Panc1 (cell line): ENCODE measurements at regions not wholly inside any gene's neighbourhood (a gene's known extent, or its start where the extent isn't known, plus 50 kb on each side); places are given as distances from the start of the nearest gene placed in this dataset.
"Not testable (repeated sequence)": the region's sequence is repeated elsewhere in the genome, so short reads cannot be mapped to it uniquely, and the experiment has no call there.

Experiments used
- CTCF ChIP-seq: fragments of 450-650 bp; IDR thresholded peaks from 2 replicates; pipeline ENCODE4 v1.5.1; 2017; ENCODE audit warnings: mild to moderate bottlenecking
- SIN3A ChIP-seq: IDR thresholded peaks from 2 replicates; pipeline ENCODE4 v1.6.1; 2012; ENCODE audit warnings: low read depth, mild to moderate bottlenecking, low read length, moderate library complexity, borderline replicate concordance; ENCODE audit not compliant: insufficient read depth
- TCF7L2 ChIP-seq: IDR thresholded peaks from 2 replicates; pipeline ENCODE4 v1.6.1; 2011; ENCODE audit warnings: mild to moderate bottlenecking, low read depth, low read length, inconsistent platforms
- TF ChIP-seq, protein P1 (sequence below), 2 experiments: IDR thresholded peaks; 2 replicates each; pipeline ENCODE4 v1.6.1; 2011 to 2012; ENCODE audit warnings: low read depth in 2 of 2, control low read depth in 1 of 2, low read length in 1 of 2, mild to moderate bottlenecking in 1 of 2, moderate library complexity in 1 of 2; ENCODE audit not compliant: insufficient read depth in 1 of 2

DNA sequence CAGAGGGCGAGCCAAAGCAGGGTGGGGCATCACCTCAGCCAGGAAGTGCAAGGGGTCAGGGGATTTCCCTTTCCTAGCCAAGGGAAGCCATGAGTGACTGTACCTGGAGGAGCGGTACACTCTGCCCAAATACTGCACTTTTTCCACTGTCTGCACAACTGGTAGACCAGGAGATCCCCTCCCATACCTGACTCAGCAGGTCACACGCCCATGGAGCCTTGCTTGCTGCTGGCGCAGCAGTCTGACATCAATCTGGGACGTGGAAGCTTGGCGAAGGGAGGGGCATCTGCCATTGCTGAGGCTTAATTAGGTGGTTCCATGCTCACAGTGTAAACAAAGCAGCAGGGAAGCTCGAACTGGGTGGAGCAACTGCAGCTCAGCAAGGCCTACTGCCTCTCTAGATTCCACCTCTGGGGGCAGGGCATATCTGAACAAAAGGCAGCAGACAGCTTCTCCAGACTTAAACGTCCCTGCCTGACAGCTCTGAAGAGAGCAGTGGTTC lies 217.7 kb downstream of the LHFPL1 start:
- not testable (repeated sequence) for TF ChIP-seq TCF7L2, CTCF, SIN3A
- TF ChIP-seq, protein P1, sequence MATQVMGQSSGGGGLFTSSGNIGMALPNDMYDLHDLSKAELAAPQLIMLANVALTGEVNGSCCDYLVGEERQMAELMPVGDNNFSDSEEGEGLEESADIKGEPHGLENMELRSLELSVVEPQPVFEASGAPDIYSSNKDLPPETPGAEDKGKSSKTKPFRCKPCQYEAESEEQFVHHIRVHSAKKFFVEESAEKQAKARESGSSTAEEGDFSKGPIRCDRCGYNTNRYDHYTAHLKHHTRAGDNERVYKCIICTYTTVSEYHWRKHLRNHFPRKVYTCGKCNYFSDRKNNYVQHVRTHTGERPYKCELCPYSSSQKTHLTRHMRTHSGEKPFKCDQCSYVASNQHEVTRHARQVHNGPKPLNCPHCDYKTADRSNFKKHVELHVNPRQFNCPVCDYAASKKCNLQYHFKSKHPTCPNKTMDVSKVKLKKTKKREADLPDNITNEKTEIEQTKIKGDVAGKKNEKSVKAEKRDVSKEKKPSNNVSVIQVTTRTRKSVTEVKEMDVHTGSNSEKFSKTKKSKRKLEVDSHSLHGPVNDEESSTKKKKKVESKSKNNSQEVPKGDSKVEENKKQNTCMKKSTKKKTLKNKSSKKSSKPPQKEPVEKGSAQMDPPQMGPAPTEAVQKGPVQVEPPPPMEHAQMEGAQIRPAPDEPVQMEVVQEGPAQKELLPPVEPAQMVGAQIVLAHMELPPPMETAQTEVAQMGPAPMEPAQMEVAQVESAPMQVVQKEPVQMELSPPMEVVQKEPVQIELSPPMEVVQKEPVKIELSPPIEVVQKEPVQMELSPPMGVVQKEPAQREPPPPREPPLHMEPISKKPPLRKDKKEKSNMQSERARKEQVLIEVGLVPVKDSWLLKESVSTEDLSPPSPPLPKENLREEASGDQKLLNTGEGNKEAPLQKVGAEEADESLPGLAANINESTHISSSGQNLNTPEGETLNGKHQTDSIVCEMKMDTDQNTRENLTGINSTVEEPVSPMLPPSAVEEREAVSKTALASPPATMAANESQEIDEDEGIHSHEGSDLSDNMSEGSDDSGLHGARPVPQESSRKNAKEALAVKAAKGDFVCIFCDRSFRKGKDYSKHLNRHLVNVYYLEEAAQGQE (IDR thresholded peaks at IDR 0.05; ENCODE audit: insufficient read depth in 1 of 2, low read depth in 2 of 2, low read length in 1 of 2), result not testable (repeated sequence)
